C4-2B (cell line): ENCODE measurements at regions not wholly inside any gene's neighbourhood (a gene's known extent, or its start where the extent isn't known, plus 50 kb on each side); places are given as distances from the start of the nearest gene placed in this dataset.
"Not testable (repeated sequence)": the region's sequence is repeated elsewhere in the genome, so short reads cannot be mapped to it uniquely, and the experiment has no call there.

Experiments
- ZFX ChIP-seq: fragments of 450-650 bp; IDR thresholded peaks from 2 replicates; pipeline ENCODE4 v1.6.1; 2017
- TF ChIP-seq, protein P1 (sequence below): fragments of 450-650 bp; conservative IDR thresholded peaks from 2 replicates; pipeline ENCODE4 v1.5.1; 2017; ENCODE audit warnings: mild to moderate bottlenecking

DNA sequence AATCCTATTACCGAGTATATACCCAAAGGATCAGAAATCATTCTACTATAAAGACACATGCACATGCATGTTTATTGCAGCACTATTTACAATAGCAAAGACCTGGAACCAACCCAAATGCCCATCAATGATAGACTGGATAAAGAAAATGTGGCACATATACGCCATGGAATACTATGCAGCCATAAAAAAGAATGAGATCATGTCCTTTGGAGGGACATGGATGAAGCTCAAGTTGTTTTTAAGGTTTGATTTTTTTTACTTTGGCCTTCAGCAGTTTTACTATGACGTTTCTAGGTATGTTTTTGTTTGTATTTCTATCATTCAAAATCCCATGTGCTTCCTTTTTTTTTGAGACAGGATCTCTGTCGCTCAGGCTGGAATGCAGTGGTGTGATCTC is 265.8 kb downstream of the SETD4 start:
- TF ChIP-seq, protein P1, sequence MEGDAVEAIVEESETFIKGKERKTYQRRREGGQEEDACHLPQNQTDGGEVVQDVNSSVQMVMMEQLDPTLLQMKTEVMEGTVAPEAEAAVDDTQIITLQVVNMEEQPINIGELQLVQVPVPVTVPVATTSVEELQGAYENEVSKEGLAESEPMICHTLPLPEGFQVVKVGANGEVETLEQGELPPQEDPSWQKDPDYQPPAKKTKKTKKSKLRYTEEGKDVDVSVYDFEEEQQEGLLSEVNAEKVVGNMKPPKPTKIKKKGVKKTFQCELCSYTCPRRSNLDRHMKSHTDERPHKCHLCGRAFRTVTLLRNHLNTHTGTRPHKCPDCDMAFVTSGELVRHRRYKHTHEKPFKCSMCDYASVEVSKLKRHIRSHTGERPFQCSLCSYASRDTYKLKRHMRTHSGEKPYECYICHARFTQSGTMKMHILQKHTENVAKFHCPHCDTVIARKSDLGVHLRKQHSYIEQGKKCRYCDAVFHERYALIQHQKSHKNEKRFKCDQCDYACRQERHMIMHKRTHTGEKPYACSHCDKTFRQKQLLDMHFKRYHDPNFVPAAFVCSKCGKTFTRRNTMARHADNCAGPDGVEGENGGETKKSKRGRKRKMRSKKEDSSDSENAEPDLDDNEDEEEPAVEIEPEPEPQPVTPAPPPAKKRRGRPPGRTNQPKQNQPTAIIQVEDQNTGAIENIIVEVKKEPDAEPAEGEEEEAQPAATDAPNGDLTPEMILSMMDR, result not testable (repeated sequence)
- TF ChIP-seq ZFX, result not testable (repeated sequence)
